Panc1 (cell line): ENCODE measurements at regions not wholly inside any gene's neighbourhood (a gene's known extent, or its start where the extent isn't known, plus 50 kb on each side); places are given as distances from the start of the nearest gene placed in this dataset.

Source experiments
- ATAC-seq: fragments of 200-7000 bp; cut with Tn5 transposase; 2 replicates; pipeline ENCODE4 v1.9.1; 2020; ENCODE audit warnings: mild to moderate bottlenecking, moderate library complexity
- BruUV-seq: library from RNA; stranded (reverse); fragments of 400-500 nt; replicated peaks from 2 replicates; lab custom pipeline; 2021; lab: Mats Ljungman, UMichigan
- CTCF ChIA-PET: fragments of 300-600 bp; sonication (Branson Sonifier 250); formaldehyde crosslinking; loops from one replicate; lab custom pipeline; 2022; ENCODE audit warnings: antibody characterized with exemption; lab: Charles Lee
- POLR2A ChIA-PET: fragments of 300-600 bp; sonication (Branson Sonifier 250); formaldehyde crosslinking; loops from one replicate; lab custom pipeline; 2022; ENCODE audit warnings: antibody characterized with exemption; lab: Charles Lee
- DNase-seq: peaks from one replicate; pipeline ENCODE4 v3.0.0-alpha.2; 2010; ENCODE audit warnings: low read depth, low spot score
- H3K27ac ChIP-seq: 2 replicates; pipeline ENCODE4 v1.5.1; 2011; ENCODE audit warnings: mild to moderate bottlenecking, low read length, inconsistent platforms
- H3K27me3 ChIP-seq: fragments of 200-500 bp; sonication (Bioruptor generic); 2 replicates; pipeline ENCODE4 v1.6.0; 2014; ENCODE audit warnings: low read length, inconsistent platforms; ENCODE audit not compliant: control insufficient read depth, insufficient read depth
- H3K36me3 ChIP-seq: fragments of 200-500 bp; sonication (Bioruptor generic); 2 replicates; pipeline ENCODE4 v1.5.1; 2014; ENCODE audit warnings: inconsistent platforms, mild to moderate bottlenecking, low read length, moderate library complexity; ENCODE audit not compliant: control insufficient read depth, insufficient read depth
- H3K4me1 ChIP-seq: 2 replicates; pipeline ENCODE4 v1.5.1; 2011; ENCODE audit warnings: inconsistent platforms, mild to moderate bottlenecking, low read length, moderate library complexity; ENCODE audit not compliant: control insufficient read depth, insufficient read depth
- H3K4me3 ChIP-seq, 2 experiments: 2 replicates each; pipeline ENCODE4 v1.5.1; 2011 to 2012; ENCODE audit warnings: low read depth in 2 of 2, low read length in 2 of 2, mild to moderate bottlenecking in 2 of 2, inconsistent platforms in 1 of 2, moderate library complexity in 1 of 2
- H3K9me3 ChIP-seq: fragments of 200-500 bp; sonication (Bioruptor generic); 2 replicates; pipeline ENCODE4 v1.5.1; 2014; ENCODE audit warnings: low read depth, mild to moderate bottlenecking, inconsistent platforms, low read length, moderate library complexity; ENCODE audit not compliant: control insufficient read depth, insufficient read depth
- POLR2AphosphoS5 ChIP-seq: IDR thresholded peaks from 2 replicates; pipeline ENCODE4 v1.6.1; 2012; ENCODE audit warnings: mild to moderate bottlenecking, low read depth, low read length, moderate library complexity
- SIN3A ChIP-seq: IDR thresholded peaks from 2 replicates; pipeline ENCODE4 v1.6.1; 2012; ENCODE audit warnings: low read depth, mild to moderate bottlenecking, low read length, moderate library complexity, borderline replicate concordance; ENCODE audit not compliant: insufficient read depth
- TCF7L2 ChIP-seq: IDR thresholded peaks from 2 replicates; pipeline ENCODE4 v1.6.1; 2011; ENCODE audit warnings: mild to moderate bottlenecking, low read depth, low read length, inconsistent platforms
- in situ Hi-C: cut with HindIII; loops from 2 replicates; pipeline ENCODE4 v1.10.0; 2016; ENCODE audit warnings: low sequenced_read_pairs, low pct_unique_long_range_greater_than_20kb
- intact Hi-C: fragments of 100-400 bp; cut with micrococcal nuclease; formaldehyde crosslinking; loops from one replicate; pipeline ENCODE4 v1.10.0; 2022; ENCODE audit not compliant: unreplicated experiment
- TF ChIP-seq, protein P1 (sequence below), 2 experiments: IDR thresholded peaks; 2 replicates each; pipeline ENCODE4 v1.6.1; 2011 to 2012; ENCODE audit warnings: low read depth in 2 of 2, control low read depth in 1 of 2, low read length in 1 of 2, mild to moderate bottlenecking in 1 of 2, moderate library complexity in 1 of 2; ENCODE audit not compliant: insufficient read depth in 1 of 2
- TF ChIP-seq, protein P2 (sequence below): fragments of 450-650 bp; IDR thresholded peaks from 2 replicates; pipeline ENCODE4 v1.5.1; 2017; ENCODE audit warnings: mild to moderate bottlenecking

DNA sequence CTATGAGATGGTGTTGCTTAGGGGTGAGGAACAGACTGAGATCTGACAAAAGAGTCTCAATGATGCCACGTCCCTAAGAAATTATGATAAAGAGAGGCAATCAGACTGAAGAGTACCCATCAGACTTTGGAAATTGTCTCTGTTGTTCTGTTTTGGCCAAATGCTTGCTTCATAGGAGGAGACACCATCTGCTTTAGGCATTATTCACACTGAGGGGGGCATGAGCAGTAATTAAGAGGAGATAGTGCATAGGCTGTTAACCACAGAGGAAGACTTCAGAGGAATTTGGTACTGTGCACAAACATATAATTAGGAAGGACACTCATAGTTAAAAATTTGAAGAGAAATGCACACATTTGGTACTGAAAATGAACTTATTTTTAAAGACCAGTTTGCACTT lies 190.7 kb downstream of the FAM170A start:
- H3K9me3 ChIP-seq = no peaks in the 10 kb centered on the region
- intact Hi-C loops = no loop called here
- H3K27ac ChIP-seq = no peak overlapping the region
- CTCF ChIA-PET = no interaction called here
- no peak for ATAC-seq
- BruUV-seq = no TSS peak
- in situ Hi-C loops = no loop called here
- no peaks in the 10 kb centered on the region for H3K36me3 ChIP-seq
- H3K4me1 ChIP-seq = no peaks in the 10 kb centered on the region
- no peak for DNase-seq
- H3K27me3 ChIP-seq = no peaks in the 10 kb centered on the region
- no peak overlapping the region for H3K4me3 ChIP-seq
- no peak for TF ChIP-seq POLR2AphosphoS5
- POLR2A ChIA-PET = no interaction called here

DNA sequence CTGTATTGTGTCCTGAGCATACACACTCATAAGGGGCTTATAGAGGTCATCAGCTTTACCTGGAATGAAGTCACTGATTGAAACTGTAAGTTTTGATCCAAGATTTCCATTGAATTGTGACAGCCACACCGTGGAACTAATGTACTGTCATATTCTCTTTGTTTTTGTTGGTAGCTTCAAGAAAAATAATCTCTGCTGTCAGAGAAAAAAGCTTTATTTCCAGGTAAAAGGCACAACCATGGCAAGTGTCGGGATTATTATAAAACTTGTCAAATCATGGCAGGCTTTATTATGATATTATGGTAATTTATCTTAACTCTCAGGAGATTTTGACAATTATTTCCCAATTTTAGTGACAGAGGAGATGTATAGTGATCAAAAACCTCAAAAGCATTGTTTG lies 191.2 kb downstream of the FAM170A start:
- intact Hi-C loops = no loop called here
- ChIA-PET POLR2A (no interaction called here), CTCF (no interaction called here)
- Histone ChIP-seq H3K27me3 (no peaks in the 10 kb centered on the region), H3K4me3 (no peak overlapping the region), H3K4me1 (no peaks in the 10 kb centered on the region), H3K9me3 (no peaks in the 10 kb centered on the region), H3K27ac (no peak overlapping the region), H3K36me3 (no peaks in the 10 kb centered on the region)
- ATAC-seq (no peak), DNase-seq (no peak)
- TF ChIP-seq TCF7L2 = no peak
- no peak for TF ChIP-seq POLR2AphosphoS5
- TF ChIP-seq, protein P1, sequence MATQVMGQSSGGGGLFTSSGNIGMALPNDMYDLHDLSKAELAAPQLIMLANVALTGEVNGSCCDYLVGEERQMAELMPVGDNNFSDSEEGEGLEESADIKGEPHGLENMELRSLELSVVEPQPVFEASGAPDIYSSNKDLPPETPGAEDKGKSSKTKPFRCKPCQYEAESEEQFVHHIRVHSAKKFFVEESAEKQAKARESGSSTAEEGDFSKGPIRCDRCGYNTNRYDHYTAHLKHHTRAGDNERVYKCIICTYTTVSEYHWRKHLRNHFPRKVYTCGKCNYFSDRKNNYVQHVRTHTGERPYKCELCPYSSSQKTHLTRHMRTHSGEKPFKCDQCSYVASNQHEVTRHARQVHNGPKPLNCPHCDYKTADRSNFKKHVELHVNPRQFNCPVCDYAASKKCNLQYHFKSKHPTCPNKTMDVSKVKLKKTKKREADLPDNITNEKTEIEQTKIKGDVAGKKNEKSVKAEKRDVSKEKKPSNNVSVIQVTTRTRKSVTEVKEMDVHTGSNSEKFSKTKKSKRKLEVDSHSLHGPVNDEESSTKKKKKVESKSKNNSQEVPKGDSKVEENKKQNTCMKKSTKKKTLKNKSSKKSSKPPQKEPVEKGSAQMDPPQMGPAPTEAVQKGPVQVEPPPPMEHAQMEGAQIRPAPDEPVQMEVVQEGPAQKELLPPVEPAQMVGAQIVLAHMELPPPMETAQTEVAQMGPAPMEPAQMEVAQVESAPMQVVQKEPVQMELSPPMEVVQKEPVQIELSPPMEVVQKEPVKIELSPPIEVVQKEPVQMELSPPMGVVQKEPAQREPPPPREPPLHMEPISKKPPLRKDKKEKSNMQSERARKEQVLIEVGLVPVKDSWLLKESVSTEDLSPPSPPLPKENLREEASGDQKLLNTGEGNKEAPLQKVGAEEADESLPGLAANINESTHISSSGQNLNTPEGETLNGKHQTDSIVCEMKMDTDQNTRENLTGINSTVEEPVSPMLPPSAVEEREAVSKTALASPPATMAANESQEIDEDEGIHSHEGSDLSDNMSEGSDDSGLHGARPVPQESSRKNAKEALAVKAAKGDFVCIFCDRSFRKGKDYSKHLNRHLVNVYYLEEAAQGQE (IDR thresholded peaks at IDR 0.05; ENCODE audit: insufficient read depth in 1 of 2, low read depth in 2 of 2, low read length in 1 of 2) = no peak
- TF ChIP-seq, protein P2, sequence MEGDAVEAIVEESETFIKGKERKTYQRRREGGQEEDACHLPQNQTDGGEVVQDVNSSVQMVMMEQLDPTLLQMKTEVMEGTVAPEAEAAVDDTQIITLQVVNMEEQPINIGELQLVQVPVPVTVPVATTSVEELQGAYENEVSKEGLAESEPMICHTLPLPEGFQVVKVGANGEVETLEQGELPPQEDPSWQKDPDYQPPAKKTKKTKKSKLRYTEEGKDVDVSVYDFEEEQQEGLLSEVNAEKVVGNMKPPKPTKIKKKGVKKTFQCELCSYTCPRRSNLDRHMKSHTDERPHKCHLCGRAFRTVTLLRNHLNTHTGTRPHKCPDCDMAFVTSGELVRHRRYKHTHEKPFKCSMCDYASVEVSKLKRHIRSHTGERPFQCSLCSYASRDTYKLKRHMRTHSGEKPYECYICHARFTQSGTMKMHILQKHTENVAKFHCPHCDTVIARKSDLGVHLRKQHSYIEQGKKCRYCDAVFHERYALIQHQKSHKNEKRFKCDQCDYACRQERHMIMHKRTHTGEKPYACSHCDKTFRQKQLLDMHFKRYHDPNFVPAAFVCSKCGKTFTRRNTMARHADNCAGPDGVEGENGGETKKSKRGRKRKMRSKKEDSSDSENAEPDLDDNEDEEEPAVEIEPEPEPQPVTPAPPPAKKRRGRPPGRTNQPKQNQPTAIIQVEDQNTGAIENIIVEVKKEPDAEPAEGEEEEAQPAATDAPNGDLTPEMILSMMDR = no peak
- TF ChIP-seq SIN3A = no peak
- in situ Hi-C loops = no loop called here
- no TSS peak for BruUV-seq

DNA sequence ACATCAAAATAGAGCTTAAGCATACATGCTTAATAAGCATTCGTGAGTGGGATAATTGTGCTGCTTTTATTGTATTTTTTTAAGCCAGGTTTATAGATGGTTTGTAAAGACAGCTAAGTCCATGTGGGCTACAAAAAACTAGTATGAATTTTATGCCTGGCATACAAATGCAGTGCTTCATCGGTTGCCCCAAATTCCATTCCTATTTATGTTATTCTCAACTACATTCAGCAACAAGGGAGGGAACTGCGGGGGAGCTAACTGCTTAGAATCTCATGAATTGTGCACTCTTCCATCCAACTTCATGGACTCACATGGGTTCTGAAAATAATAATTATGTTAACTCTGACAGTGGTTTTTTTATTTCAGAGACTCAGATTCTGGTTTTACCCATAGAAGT lies 199.2 kb downstream of the FAM170A start:
- ChIA-PET POLR2A (no interaction called here), CTCF (interaction anchor here (0.6 kb wide), 1 partner anchor 14 kb away, joined by 14 read pairs; no protein-coding TSS in a partner anchor)
- in situ Hi-C loops = no loop called here
- intact Hi-C loops = no loop called here
- Histone ChIP-seq H3K36me3 (no peaks in the 10 kb centered on the region), H3K4me3 (no peak overlapping the region), H3K27ac (no peak overlapping the region), H3K9me3 (peaks cover 3% of the 10 kb centered on the region; the same call in 1 of the 2 replicates), H3K4me1 (no peaks in the 10 kb centered on the region), H3K27me3 (no peaks in the 10 kb centered on the region)
- TF ChIP-seq POLR2AphosphoS5 = no peak
- BruUV-seq = no TSS peak
- ATAC-seq = no peak
- DNase-seq = no peak
